GM19025 (cell line): ENCODE measurements at regions not wholly inside any gene's neighbourhood (a gene's known extent, or its start where the extent isn't known, plus 50 kb on each side); places are given as distances from the start of the nearest gene placed in this dataset.

ENCODE experiments used
- ATAC-seq: cut with Tn5 transposase; IDR thresholded peaks from one replicate; pipeline ENCODE4 v1.9.1; 2021; ENCODE audit warnings: mild to moderate bottlenecking, low read depth, moderate library complexity; ENCODE audit not compliant: unreplicated experiment

- no peak for ATAC-seq
Measured at GRCh38 chr7:42987648-42988214, 55.6 kb downstream of the MRPL32 start.

DNA sequence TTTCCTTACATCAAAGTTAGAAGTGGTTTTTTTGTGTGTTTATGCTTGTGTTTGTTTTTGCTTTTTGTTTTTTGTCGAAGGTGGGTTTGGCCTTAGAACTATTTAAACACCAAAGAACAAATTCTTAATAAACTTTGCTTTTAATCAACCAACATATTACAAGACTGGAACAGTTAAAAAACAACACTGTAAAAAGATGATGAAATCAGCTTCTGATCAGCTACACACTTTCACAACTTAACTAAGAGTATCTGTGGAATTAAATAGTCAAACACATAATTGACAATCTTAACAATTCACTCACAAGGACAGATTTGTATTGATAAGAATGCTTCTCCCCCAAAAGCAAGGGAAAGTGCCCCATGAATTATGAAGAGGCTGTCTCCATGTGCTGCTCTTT is 58.8 kb downstream of the MRPL32 start:
- no peak for ATAC-seq

DNA sequence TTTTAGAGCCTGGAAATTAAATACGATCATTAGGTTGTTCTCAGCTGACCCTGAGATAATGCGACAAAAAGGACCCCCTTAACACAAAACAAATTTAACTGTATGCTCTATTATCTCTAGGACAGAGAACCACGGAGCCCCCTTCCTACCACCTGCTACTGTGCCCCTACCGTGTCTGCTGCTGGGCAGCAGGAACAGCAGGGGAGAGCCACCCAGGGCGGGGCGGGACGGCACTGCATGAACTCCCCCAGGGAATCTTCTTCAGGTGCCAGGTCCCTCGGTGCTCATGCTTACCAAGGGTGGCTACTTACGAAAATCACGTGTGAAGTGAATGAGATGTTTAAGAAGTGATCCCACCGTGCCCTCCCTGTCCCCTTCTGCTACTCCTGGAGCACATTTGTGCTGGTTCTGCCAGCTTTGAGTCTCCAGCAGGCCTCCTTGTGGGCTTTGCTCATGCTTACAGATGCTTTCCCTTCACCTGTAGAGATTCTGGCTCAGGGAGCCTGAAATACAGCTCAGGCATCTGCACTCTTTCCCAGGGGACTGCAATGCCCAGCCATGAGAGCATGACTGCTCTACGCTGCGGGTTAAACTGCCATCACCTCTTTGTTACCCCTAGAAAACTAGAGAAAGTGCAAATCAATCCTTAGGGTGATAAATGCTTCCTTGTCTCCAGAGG is 59.9 kb downstream of the MRPL32 start:
- no peak for ATAC-seq

- ATAC-seq: no peak
Measured at GRCh38 chr7:42993038-42993437, 60.9 kb downstream of the MRPL32 start.

GRCh38 chr7:42994096-42994495 is 61.9 kb downstream of the MRPL32 start:
- no peak for ATAC-seq

DNA sequence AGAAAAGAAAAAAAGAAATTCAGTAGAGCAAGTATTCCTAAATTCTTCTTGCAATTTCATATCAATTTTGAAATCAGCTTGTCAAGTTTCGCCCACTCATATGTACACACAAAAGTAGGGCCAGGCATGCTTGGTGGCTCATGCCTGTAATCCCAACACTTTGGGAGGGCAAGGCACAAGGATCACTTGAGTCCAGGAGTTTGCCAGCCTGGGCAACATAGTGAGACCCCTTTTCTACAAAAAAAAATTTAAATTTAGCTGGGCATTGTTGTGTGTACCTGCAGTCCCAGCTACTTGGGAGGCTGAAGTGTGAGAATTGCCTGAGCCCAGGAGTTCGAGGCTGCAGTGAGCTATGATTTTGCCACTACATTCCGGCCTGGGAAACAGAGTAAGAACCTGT is 65.4 kb downstream of the MRPL32 start:
- no peak for ATAC-seq

GRCh38 chr7:43004082-43004481 is 71.9 kb downstream of the MRPL32 start:
- no peak for ATAC-seq

GRCh38 chr7:43006008-43006407 is 73.8 kb downstream of the MRPL32 start:
- no peak for ATAC-seq

- no peak for ATAC-seq
Measured at GRCh38 chr7:43010061-43010460, 77.9 kb downstream of the MRPL32 start.

GRCh38 chr7:43011879-43012278 is 79.7 kb downstream of the MRPL32 start:
- ATAC-seq: no peak

DNA sequence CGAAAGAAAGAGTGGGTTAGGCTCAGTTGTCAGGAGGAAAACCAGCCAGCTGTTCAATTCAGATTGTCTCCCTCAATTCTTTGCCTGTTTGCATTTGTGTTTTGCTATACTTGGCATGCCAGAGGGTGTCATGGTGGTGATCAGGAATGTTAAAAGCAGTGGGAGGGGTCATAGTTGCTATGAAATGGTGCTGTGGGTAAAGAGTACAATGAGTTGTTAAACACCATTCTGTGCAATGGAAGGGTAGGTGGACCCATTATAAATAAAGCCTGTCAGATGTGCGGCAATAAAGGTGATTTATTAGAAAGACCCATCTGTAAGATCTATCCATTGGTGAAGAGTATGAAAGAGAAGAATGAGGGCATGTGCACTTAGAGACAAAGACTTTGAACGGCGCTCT is 82.2 kb downstream of the MRPL32 start:
- no peak for ATAC-seq

DNA sequence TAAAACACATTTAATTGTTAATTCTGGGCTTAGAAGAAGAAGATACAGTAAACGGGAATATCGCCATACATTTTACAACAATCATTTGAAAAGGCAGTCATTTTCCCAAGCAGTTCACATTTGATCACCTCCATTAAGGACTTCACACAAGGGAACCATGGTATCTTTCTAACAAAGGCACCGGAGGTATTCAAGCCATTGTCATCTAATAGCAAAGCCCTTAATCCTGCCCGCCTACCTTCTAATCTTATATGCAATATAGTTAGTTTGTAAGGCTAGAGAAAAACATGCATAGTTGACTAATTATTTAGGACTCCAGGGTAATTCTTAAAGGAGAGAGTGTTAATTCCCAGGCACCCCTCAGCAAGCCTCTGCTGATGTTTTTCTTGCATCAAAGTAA is 83.1 kb downstream of the MRPL32 start:
- ATAC-seq: no peak

DNA sequence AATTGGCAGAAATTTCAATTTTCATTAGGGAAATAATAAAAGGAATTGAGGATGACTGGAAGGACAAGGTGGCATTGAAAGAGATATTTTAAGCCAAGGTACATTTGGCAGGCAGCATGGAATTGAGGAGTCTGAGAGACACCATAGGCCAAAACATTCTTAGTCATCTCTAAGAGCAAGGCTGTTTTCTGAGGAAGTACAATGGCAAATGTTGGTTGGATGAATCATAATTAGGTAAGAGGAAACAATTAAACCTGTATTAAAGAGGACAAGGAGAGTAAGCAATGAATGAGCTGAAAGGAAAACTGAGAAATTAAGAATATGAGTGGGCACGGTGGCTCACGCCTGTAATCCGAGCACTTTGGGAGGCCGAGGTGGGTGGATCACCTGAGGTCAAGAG is 86.3 kb downstream of the MRPL32 start:
- ATAC-seq: no peak

DNA sequence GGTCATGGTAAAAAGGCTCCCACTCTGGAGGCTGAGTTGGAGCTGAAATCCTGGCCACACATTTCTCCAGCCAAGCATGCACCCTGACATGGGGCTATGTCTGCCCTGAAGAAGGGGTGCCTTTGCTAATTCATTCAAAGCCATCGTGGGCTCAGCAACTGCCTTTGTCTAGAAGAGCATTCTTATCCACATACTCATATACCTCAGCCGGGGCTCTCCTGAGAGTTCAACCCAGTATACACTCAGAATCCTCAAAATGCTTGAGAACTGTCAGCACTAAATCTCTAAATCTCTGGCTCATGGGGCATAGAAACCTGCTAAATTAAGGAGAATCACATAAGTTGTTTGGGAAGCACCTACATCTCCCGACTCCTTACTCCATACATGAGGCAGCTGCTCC is 89.3 kb downstream of the MRPL32 start:
- ATAC-seq: no peak

DNA sequence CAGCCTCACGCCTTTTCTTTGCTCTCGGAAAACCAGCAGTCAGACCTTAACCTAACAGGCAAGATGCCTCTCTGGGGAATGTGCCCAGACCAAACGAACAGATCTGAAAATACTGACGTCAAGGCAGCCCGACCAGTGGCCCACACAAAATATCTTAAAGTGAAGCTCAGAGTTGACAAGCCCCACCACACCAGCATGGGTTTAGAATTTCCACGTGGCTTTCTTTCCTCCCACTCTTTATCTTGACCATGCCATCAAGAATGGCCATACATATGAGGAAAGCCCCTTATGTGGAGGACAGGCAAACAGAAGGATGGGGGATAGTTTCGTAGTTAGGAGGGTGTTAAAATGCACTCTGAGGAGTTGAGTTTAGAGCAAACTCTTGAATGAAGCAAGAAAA is 89.8 kb downstream of the MRPL32 start:
- no peak for ATAC-seq

- ATAC-seq: no peak
Measured at GRCh38 chr7:43033369-43033768, 79.1 kb upstream of the HECW1 start.

DNA sequence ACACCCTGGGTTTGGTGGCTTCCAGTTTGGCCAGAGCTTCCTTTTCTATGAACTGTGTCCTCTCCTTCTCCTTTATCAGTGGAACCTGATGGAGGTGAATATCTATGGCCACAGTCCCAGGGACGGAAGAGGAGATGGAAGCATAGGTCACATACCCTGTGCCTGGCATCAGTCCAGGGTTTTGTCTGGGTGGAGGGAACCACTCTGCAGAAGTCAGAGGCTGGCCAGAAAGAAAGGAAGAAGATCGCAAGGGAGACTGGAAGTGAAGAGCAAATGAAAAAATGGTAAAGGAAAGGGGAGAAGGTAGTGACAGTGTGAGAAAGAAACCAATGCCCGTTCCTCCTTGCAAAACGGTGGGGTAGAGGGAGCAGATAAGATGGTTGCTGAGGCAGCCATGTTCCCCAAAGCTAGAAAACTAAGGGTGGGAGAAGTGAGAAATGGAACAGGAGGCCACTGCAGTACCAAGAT is 77.9 kb upstream of the HECW1 start:
- no peak for ATAC-seq

DNA sequence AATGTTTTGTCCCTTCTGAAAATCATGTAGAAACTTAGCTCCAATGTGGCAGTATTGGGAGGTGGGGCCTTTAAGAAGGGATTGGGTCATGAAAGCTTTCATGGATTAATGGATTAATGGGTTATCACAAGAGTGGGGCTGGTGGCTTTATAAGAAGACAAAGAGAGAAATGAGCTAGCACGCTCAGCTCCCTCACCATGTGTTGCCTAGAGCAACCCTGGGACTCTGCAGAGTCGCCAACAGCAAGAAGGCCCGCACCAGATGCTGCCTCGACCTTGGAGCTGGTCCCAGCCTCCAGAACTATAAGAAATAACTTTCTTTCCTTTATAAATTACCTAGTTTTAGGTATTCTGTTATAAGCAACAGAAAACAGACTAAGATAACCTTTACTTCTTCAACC is 74.9 kb upstream of the HECW1 start:
- ATAC-seq: no peak

GRCh38 chr7:43038254-43038653 is 74.2 kb upstream of the HECW1 start:
- no peak for ATAC-seq

GRCh38 chr7:43039346-43039745 is 73.1 kb upstream of the HECW1 start:
- no peak for ATAC-seq

DNA sequence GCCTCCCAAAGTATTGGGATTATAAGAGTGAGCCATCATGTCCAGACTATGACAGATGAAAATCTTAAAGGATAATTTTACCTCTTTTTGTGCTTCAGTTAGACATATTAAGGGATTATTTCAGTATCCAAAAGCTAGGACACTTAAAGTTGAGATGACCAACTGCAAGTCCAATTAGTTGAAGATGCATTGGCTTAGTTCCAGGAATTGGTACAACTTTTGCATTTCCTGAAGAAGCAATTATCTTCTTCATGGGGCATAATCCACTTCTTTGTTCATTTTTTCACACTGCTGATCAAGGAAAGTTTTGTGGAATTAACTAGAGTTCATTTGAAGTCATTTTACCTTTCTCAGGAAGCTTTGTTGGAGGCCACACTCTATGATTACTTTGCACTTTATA is 72.0 kb upstream of the HECW1 start:
- ATAC-seq: no peak

GRCh38 chr7:43041105-43041504 is 71.3 kb upstream of the HECW1 start:
- ATAC-seq: no peak

- no peak for ATAC-seq
Measured at GRCh38 chr7:43041724-43042123, 70.7 kb upstream of the HECW1 start.
